Muscle layer of duodenum (tissue), 2 donors: ENCODE measurements at regions not wholly inside any gene's neighbourhood (a gene's known extent, or its start where the extent isn't known, plus 50 kb on each side); places are given as distances from the start of the nearest gene placed in this dataset.

Experiments used
- H3K27ac ChIP-seq: one replicate; pipeline ENCODE4 v1.7.0; 2013; ENCODE audit warnings: mild to moderate bottlenecking, low read length
- H3K27me3 ChIP-seq: one replicate; pipeline ENCODE4 v1.7.0; 2013; ENCODE audit warnings: low read depth, mild to moderate bottlenecking, control low read depth, low read length
- H3K36me3 ChIP-seq, 2 donors: one replicate each; pipeline ENCODE4 v1.7.0; 2013; ENCODE audit warnings: low read length in 2 of 2, control low read depth in 1 of 2, mild to moderate bottlenecking in 1 of 2; ENCODE audit not compliant: insufficient read depth in 2 of 2, control insufficient read depth in 1 of 2
- H3K4me1 ChIP-seq, 2 donors: one replicate each; pipeline ENCODE4 v1.7.0; 2013; ENCODE audit warnings: low read length in 2 of 2, mild to moderate bottlenecking in 2 of 2, control low read depth in 1 of 2, moderate library complexity in 1 of 2; ENCODE audit not compliant: insufficient read depth in 2 of 2, control insufficient read depth in 1 of 2
- H3K4me3 ChIP-seq, 2 donors: one replicate each; pipeline ENCODE4 v1.7.0; 2013; ENCODE audit warnings: low read length in 2 of 2, low read depth in 1 of 2, mild to moderate bottlenecking in 1 of 2
- H3K9me3 ChIP-seq, 2 donors: one replicate each; pipeline ENCODE4 v1.7.0; 2013; ENCODE audit warnings: low read length in 2 of 2, control low read depth in 1 of 2, mild to moderate bottlenecking in 1 of 2; ENCODE audit not compliant: control insufficient read depth in 1 of 2
- donor health status: healthy.

DNA sequence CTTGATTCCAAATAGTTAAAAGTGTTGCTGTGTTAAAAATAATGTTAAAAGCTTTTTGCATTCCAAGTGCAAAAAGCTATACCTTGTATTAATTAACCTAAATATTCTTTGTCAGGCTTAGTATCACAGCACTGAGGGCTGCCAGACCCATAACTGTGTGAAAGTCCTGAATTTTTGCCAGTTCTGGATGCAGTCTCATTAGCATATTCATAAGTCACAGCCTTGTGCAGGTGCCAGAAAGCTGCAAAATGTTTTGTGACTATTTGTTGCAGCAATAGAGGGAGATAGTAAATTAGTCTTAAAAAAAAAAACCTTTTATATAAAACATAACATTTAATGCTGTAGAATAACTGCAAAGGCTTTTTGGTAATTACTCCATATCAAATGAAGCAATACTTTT, 56.6 kb downstream of the SLITRK1 start:
- no peak overlapping the region for H3K4me3 ChIP-seq
- H3K9me3 ChIP-seq, result no peaks in the 10 kb centered on the region
- H3K36me3 ChIP-seq, result no peaks in the 10 kb centered on the region
- no peak overlapping the region for H3K27ac ChIP-seq
- H3K27me3 ChIP-seq, result no peaks in the 10 kb centered on the region
- peaks cover 0 to 9% of the 10 kb centered on the region in 2 donors for H3K4me1 ChIP-seq

- H3K36me3 ChIP-seq, result no peaks in the 10 kb centered on the region
- no peak overlapping the region for H3K27ac ChIP-seq
- no peak overlapping the region for H3K4me3 ChIP-seq
- H3K4me1 ChIP-seq, result peaks cover 0 to 9% of the 10 kb centered on the region in 2 donors
- H3K27me3 ChIP-seq, result no peaks in the 10 kb centered on the region
- no peaks in the 10 kb centered on the region for H3K9me3 ChIP-seq
These were observed 57.7 kb downstream of the SLITRK1 start for GRCh38 chr13:83824560-83824959.

GRCh38 chr13:83824120-83824519, 58.2 kb downstream of the SLITRK1 start:
- Histone ChIP-seq H3K4me3 (no peak overlapping the region), H3K36me3 (no peaks in the 10 kb centered on the region), H3K27me3 (no peaks in the 10 kb centered on the region), H3K4me1 (peaks cover 0 to 9% of the 10 kb centered on the region in 2 donors), H3K27ac (no peak overlapping the region), H3K9me3 (no peaks in the 10 kb centered on the region)

DNA sequence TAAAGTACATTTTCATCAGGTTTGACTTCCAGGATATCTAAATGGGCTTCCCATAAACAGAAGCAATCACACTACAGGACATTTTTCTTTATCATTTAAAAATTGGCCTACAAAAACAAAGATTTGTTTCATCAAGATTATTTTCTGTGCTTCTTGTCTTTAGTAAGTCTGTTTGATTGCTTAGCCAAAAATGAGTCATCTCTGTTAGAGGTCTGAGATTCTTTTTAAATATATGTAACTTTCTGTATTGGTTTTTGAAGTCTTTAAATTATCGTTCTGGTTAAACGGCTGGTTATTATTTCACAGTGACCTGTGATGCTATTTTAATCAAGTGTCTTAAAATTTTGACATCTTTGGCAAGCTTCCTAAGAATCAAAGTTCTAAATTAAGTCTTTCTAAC, 62.7 kb downstream of the SLITRK1 start:
- H3K4me1 ChIP-seq, result no peaks in the 10 kb centered on the region
- no peak overlapping the region for H3K4me3 ChIP-seq
- H3K27me3 ChIP-seq, result no peaks in the 10 kb centered on the region
- H3K9me3 ChIP-seq, result peaks cover 0 to 2% of the 10 kb centered on the region in 2 donors
- H3K27ac ChIP-seq, result no peak overlapping the region
- H3K36me3 ChIP-seq, result no peaks in the 10 kb centered on the region

GRCh38 chr13:83819156-83819555, 63.1 kb downstream of the SLITRK1 start:
- no peak overlapping the region for H3K27ac ChIP-seq
- H3K27me3 ChIP-seq, result no peaks in the 10 kb centered on the region
- peaks cover 0 to 2% of the 10 kb centered on the region in 2 donors for H3K9me3 ChIP-seq
- H3K4me3 ChIP-seq, result no peak overlapping the region
- no peaks in the 10 kb centered on the region for H3K36me3 ChIP-seq
- H3K4me1 ChIP-seq, result no peaks in the 10 kb centered on the region

GRCh38 chr13:83816081-83816480, 66.2 kb downstream of the SLITRK1 start:
- Histone ChIP-seq H3K36me3 (no peaks in the 10 kb centered on the region), H3K9me3 (peaks cover 0 to 2% of the 10 kb centered on the region in 2 donors), H3K4me1 (no peaks in the 10 kb centered on the region), H3K4me3 (no peak overlapping the region), H3K27me3 (no peaks in the 10 kb centered on the region), H3K27ac (no peak overlapping the region)

GRCh38 chr13:83815598-83815997, 66.7 kb downstream of the SLITRK1 start:
- H3K27ac ChIP-seq, result no peak overlapping the region
- no peak overlapping the region for H3K4me3 ChIP-seq
- H3K4me1 ChIP-seq, result no peaks in the 10 kb centered on the region
- H3K27me3 ChIP-seq, result no peaks in the 10 kb centered on the region
- H3K9me3 ChIP-seq, result peaks cover 0 to 2% of the 10 kb centered on the region in 2 donors
- H3K36me3 ChIP-seq, result no peaks in the 10 kb centered on the region

GRCh38 chr13:83810136-83810535, 72.1 kb downstream of the SLITRK1 start:
- H3K36me3 ChIP-seq, result no peaks in the 10 kb centered on the region
- H3K9me3 ChIP-seq, result no peaks in the 10 kb centered on the region
- H3K4me3 ChIP-seq, result no peak overlapping the region
- H3K4me1 ChIP-seq, result no peaks in the 10 kb centered on the region
- H3K27ac ChIP-seq, result no peak overlapping the region
- no peaks in the 10 kb centered on the region for H3K27me3 ChIP-seq

GRCh38 chr13:83804356-83804962, 77.8 kb downstream of the SLITRK1 start:
- H3K4me1 ChIP-seq, result no peaks in the 10 kb centered on the region
- H3K27me3 ChIP-seq, result no peaks in the 10 kb centered on the region
- H3K27ac ChIP-seq, result no peak overlapping the region
- H3K36me3 ChIP-seq, result no peaks in the 10 kb centered on the region
- no peak overlapping the region for H3K4me3 ChIP-seq
- no peaks in the 10 kb centered on the region for H3K9me3 ChIP-seq

- peaks cover 0 to 4% of the 10 kb centered on the region in 2 donors for H3K9me3 ChIP-seq
- no peak overlapping the region for H3K4me3 ChIP-seq
- H3K4me1 ChIP-seq, result no peaks in the 10 kb centered on the region
- H3K36me3 ChIP-seq, result no peaks in the 10 kb centered on the region
- H3K27ac ChIP-seq, result no peak overlapping the region
- H3K27me3 ChIP-seq, result no peaks in the 10 kb centered on the region
These were observed 83.5 kb downstream of the SLITRK1 start for GRCh38 chr13:83798731-83799130.

GRCh38 chr13:83796364-83796763, 85.9 kb downstream of the SLITRK1 start:
- Histone ChIP-seq H3K27me3 (no peaks in the 10 kb centered on the region), H3K9me3 (peaks cover 0 to 4% of the 10 kb centered on the region in 2 donors), H3K27ac (no peak overlapping the region), H3K4me1 (no peaks in the 10 kb centered on the region), H3K4me3 (no peak overlapping the region), H3K36me3 (no peaks in the 10 kb centered on the region)

DNA sequence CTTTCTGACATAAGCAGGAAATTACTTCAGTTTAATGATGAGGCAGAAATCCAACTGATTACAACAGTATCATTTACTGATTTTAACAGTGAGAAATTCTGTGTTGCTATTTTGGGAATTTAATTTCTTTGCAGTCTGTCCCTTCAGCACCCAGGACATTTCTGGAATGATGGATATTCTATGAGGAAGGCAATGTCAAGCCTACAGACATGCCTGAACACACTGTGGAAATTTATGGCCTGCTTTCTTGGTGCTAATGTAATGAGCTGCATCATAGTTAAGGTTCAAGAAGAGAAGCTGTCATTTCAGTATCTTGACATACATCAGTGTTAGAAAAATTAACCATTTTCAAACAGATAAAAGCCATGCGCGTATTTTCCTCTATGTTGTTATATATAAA, 87.7 kb downstream of the SLITRK1 start:
- H3K4me1 ChIP-seq, result no peaks in the 10 kb centered on the region
- no peaks in the 10 kb centered on the region for H3K27me3 ChIP-seq
- no peak overlapping the region for H3K27ac ChIP-seq
- peaks cover 0 to 4% of the 10 kb centered on the region in 2 donors for H3K9me3 ChIP-seq
- H3K4me3 ChIP-seq, result no peak overlapping the region
- H3K36me3 ChIP-seq, result no peaks in the 10 kb centered on the region
